Right lobe of liver (tissue), 6 donors: ENCODE measurements at regions not wholly inside any gene's neighbourhood (a gene's known extent, or its start where the extent isn't known, plus 50 kb on each side); places are given as distances from the start of the nearest gene placed in this dataset.

ENCODE experiments used
- ATAC-seq, 4 donors: fragments of 200-7000 bp; cut with Tn5 transposase; one replicate each; pipeline ENCODE4 v1.9.1; 2020; ENCODE audit warnings: mild to moderate bottlenecking in 4 of 4, moderate library complexity in 4 of 4
- DNase-seq, 3 donors: peaks; one replicate each; pipeline ENCODE4 v3.0.0-alpha.2; 2020
- H3K27ac ChIP-seq, 3 donors: fragments of 200-600 bp; one replicate each; pipeline ENCODE4 v1.8.0; 2022
- H3K27me3 ChIP-seq, 2 donors: fragments of 200-600 bp; one replicate each; pipeline ENCODE4 v1.8.0; 2022
- H3K36me3 ChIP-seq, 4 donors: fragments of 200-600 bp; sonication (generic) in 1 of 4; one replicate each; pipeline versions ENCODE4 v1.5.1 to v1.8.0; 2017 to 2022; ENCODE audit warnings: control low read depth in 1 of 4
- H3K4me1 ChIP-seq, 4 donors: fragments of 200-600 bp; sonication (generic) in 1 of 4; one replicate each; pipeline versions ENCODE4 v1.5.1 to v1.8.0; 2017 to 2022; ENCODE audit warnings: control low read depth in 1 of 4
- H3K4me3 ChIP-seq, 3 donors: fragments of 200-600 bp; one replicate each; pipeline ENCODE4 v1.8.0; 2022
- H3K9me3 ChIP-seq, 4 donors: fragments of 200-600 bp; sonication (generic) in 1 of 4; one replicate each; pipeline versions ENCODE4 v1.5.1 to v1.8.0; 2017 to 2022; ENCODE audit warnings: control low read depth in 1 of 4
- CTCF ChIP-seq, 4 donors: fragments of 200-600 bp in 3 of 4; fragments of 450-650 bp in 1 of 4; IDR thresholded peaks; one replicate each; pipeline versions ENCODE4 v1.5.1 to v1.8.0; 2016 to 2022; ENCODE audit warnings: antibody characterized with exemption in 4 of 4, mild to moderate bottlenecking in 2 of 4
- POLR2A ChIP-seq: fragments of 450-650 bp; IDR thresholded peaks from one replicate; pipeline ENCODE4 v1.6.1; 2017; ENCODE audit warnings: antibody characterized with exemption, mild to moderate bottlenecking
- WGBS: methylation state at CpG from one replicate; pipeline ENCODE4 v1.1.6; 2018; ENCODE audit warnings: low coverage, low lambda C conversion rate; ENCODE audit not compliant: insufficient coverage; ENCODE audit errors: missing lambda C conversion rate; 5-methylcytosine and 5-hydroxymethylcytosine counted together
- intact Hi-C, 2 donors: fragments of 100-400 bp; cut with DNase I; formaldehyde crosslinking; loops; one replicate each; pipeline versions ENCODE4 v1.11.2 to v1.14.1; 2022
- donor health status: DM: no; HTN: yes; CAD: no.
- donor health status: DM: no; HTN: no; CAD: no.
- donor health status: DM: no; HTN: no; CAD: no.
- donor health status: DM: no; HTN: yes; CAD: no.
- donor health status: DM: no; HTN: yes; CAD: no.

DNA sequence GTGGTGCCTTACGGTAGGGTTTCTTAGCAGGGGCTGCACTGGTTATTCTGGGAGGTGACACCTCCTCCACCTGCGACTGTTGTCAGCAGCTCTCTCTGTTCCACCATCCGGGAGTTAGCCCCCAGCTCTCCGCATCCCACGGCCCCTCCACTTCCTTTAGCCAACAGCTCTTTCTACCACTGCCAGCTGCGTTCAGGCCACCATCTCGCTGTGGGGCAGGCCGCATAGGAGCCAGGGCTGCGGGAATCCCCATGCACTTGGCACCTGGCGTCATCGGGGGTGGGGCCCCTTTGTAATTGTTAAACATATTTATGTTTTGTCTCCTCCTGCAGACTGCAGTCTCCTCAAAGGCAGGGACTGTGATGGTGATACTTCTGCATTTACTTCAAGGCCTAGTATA, 480.2 kb downstream of the SMARCA1 start:
- TF ChIP-seq CTCF (IDR thresholded peaks at IDR 0.05), result no peak
- TF ChIP-seq POLR2A, result no peak
- no peak for DNase-seq
- no peaks in the 10 kb centered on the region for H3K4me1 ChIP-seq
- no peaks in the 10 kb centered on the region for H3K36me3 ChIP-seq
- no peaks in the 10 kb centered on the region for H3K27me3 ChIP-seq
- intact Hi-C loops, result no loop called here
- WGBS, result no CpG with 5 or more reads among the region's 11 CpGs
- no peak overlapping the region for H3K27ac ChIP-seq
- no peak overlapping the region for H3K4me3 ChIP-seq
- no peak for ATAC-seq
- H3K9me3 ChIP-seq, result no peaks in the 10 kb centered on the region

GRCh38 chrX:129041319-129041718, 482.0 kb downstream of the SMARCA1 start:
- no peak overlapping the region for H3K27ac ChIP-seq
- no peaks in the 10 kb centered on the region for H3K36me3 ChIP-seq
- ATAC-seq, result peak in 1 of 4 donors; percentile 18
- H3K4me3 ChIP-seq, result no peak overlapping the region
- H3K9me3 ChIP-seq, result no peaks in the 10 kb centered on the region
- no peak for DNase-seq
- H3K27me3 ChIP-seq, result no peaks in the 10 kb centered on the region
- intact Hi-C loops, result no loop called here
- no CpG with 5 or more reads among the region's 5 CpGs for WGBS
- TF ChIP-seq POLR2A (no peak), CTCF (IDR thresholded peaks at IDR 0.05) (no peak)
- no peaks in the 10 kb centered on the region for H3K4me1 ChIP-seq

GRCh38 chrX:129040124-129040523, 483.2 kb downstream of the SMARCA1 start:
- DNase-seq (no peak), ATAC-seq (no peak)
- no peak for TF ChIP-seq CTCF (IDR thresholded peaks at IDR 0.05)
- no peak for TF ChIP-seq POLR2A
- intact Hi-C loops, result no loop called here
- no peaks in the 10 kb centered on the region for H3K4me1 ChIP-seq
- no peaks in the 10 kb centered on the region for H3K9me3 ChIP-seq
- no peaks in the 10 kb centered on the region for H3K27me3 ChIP-seq
- no peaks in the 10 kb centered on the region for H3K36me3 ChIP-seq
- H3K4me3 ChIP-seq, result no peak overlapping the region
- no peak overlapping the region for H3K27ac ChIP-seq
- 49% methylated on average over 4 of the region's 5 CpGs for WGBS

GRCh38 chrX:129039176-129039575, 484.1 kb downstream of the SMARCA1 start:
- no peaks in the 10 kb centered on the region for H3K36me3 ChIP-seq
- intact Hi-C loops, result no loop called here
- TF ChIP-seq CTCF (IDR thresholded peaks at IDR 0.05) (no peak), POLR2A (no peak)

GRCh38 chrX:129037389-129037788, 485.9 kb downstream of the SMARCA1 start:
- WGBS, result 58% methylated on average over 4 of the region's 4 CpGs
- intact Hi-C loops, result no loop called here
- no peak for TF ChIP-seq CTCF (IDR thresholded peaks at IDR 0.05)
- TF ChIP-seq POLR2A, result no peak
- DNase-seq (no peak), ATAC-seq (no peak)
- H3K27ac ChIP-seq, result no peak overlapping the region
- H3K9me3 ChIP-seq, result no peaks in the 10 kb centered on the region
- H3K27me3 ChIP-seq, result no peaks in the 10 kb centered on the region
- H3K36me3 ChIP-seq, result no peaks in the 10 kb centered on the region
- no peak overlapping the region for H3K4me3 ChIP-seq
- H3K4me1 ChIP-seq, result no peaks in the 10 kb centered on the region

More at GRCh38 chrX:129039176-129039575, 484.1 kb downstream of the SMARCA1 start:
- Histone ChIP-seq H3K27me3 (no peaks in the 10 kb centered on the region), H3K9me3 (no peaks in the 10 kb centered on the region), H3K4me1 (no peaks in the 10 kb centered on the region), H3K4me3 (no peak overlapping the region), H3K27ac (no peak overlapping the region)
- DNase-seq (no peak), ATAC-seq (no peak)
- 44% methylated on average over 5 of the region's 7 CpGs for WGBS
